SK-N-SH treated with all-trans-retinoic acid at 6 μM for 48 hours (cell line): ENCODE measurements at regions not wholly inside any gene's neighbourhood (a gene's known extent, or its start where the extent isn't known, plus 50 kb on each side); places are given as distances from the start of the nearest gene placed in this dataset.
"Not testable (repeated sequence)": the region's sequence is repeated elsewhere in the genome, so short reads cannot be mapped to it uniquely, and the experiment has no call there.

Source experiments
- ATAC-seq: fragments of 200-7000 bp; cut with Tn5 transposase; 3 replicates; pipeline ENCODE4 v1.9.1; 2020; ENCODE audit warnings: mild to moderate bottlenecking, moderate library complexity
- BACH2 ChIP-seq: fragments of 250-450 bp; sonication (Bioruptor Pico); IDR thresholded peaks from 2 replicates; pipeline ENCODE4 v1.9.0; 2021; ENCODE audit warnings: mild to moderate bottlenecking, borderline replicate concordance
- CREB5 ChIP-seq: fragments of 250-450 bp; sonication (Bioruptor Pico); IDR thresholded peaks from 2 replicates; pipeline ENCODE4 v1.5.1; 2020; ENCODE audit warnings: low read depth, mild to moderate bottlenecking, moderate library complexity
- CSDC2 ChIP-seq: fragments of 250-450 bp; sonication (Bioruptor Pico); IDR thresholded peaks from 2 replicates; pipeline ENCODE4 v1.5.0; 2020; ENCODE audit warnings: mild to moderate bottlenecking, moderate library complexity
- CSRNP3 ChIP-seq: fragments of 250-450 bp; sonication (Bioruptor Pico); IDR thresholded peaks from 2 replicates; pipeline ENCODE4 v1.5.1; 2021; ENCODE audit warnings: mild to moderate bottlenecking, moderate library complexity
- GLIS3 ChIP-seq: fragments of 250-450 bp; sonication (Bioruptor Pico); IDR thresholded peaks from 2 replicates; pipeline ENCODE4 v1.5.0; 2020; ENCODE audit warnings: mild to moderate bottlenecking, moderate library complexity
- ISL1 ChIP-seq: fragments of 250-450 bp; sonication (Bioruptor Pico); IDR thresholded peaks from 2 replicates; pipeline ENCODE4 v2.1.2; 2022; ENCODE audit warnings: mild to moderate bottlenecking, moderate library complexity
- OSR1 ChIP-seq: fragments of 250-450 bp; sonication (Bioruptor Pico); IDR thresholded peaks from 2 replicates; pipeline ENCODE4 v1.8.0; 2022; ENCODE audit warnings: moderate library complexity, mild to moderate bottlenecking, inconsistent platforms
- PPARA ChIP-seq: fragments of 250-450 bp; sonication (Bioruptor Pico); IDR thresholded peaks from 2 replicates; pipeline ENCODE4 v1.5.0; 2020; ENCODE audit warnings: mild to moderate bottlenecking, borderline replicate concordance
- RARB ChIP-seq: fragments of 250-450 bp; sonication (Bioruptor Pico); IDR thresholded peaks from 2 replicates; pipeline ENCODE4 v1.8.0; 2021; ENCODE audit warnings: mild to moderate bottlenecking, moderate library complexity
- SNAI2 ChIP-seq: fragments of 250-450 bp; sonication (Bioruptor Pico); IDR thresholded peaks from 2 replicates; pipeline ENCODE4 v1.5.0; 2020; ENCODE audit warnings: mild to moderate bottlenecking, moderate library complexity
- TCF4 ChIP-seq: fragments of 250-450 bp; sonication (Bioruptor Pico); IDR thresholded peaks from 2 replicates; pipeline ENCODE4 v1.8.0; 2021; ENCODE audit warnings: mild to moderate bottlenecking, moderate library complexity, borderline replicate concordance
- TOX ChIP-seq: fragments of 250-450 bp; sonication (Bioruptor Pico); IDR thresholded peaks from 2 replicates; pipeline ENCODE4 v1.8.0; 2021; ENCODE audit warnings: mild to moderate bottlenecking, moderate library complexity, borderline replicate concordance
- ZC3H10 ChIP-seq: fragments of 250-450 bp; sonication (Bioruptor Pico); IDR thresholded peaks from 2 replicates; pipeline ENCODE4 v1.5.1; 2021; ENCODE audit warnings: mild to moderate bottlenecking, moderate library complexity
- ZFP3 ChIP-seq: fragments of 250-450 bp; sonication (Bioruptor Pico); IDR thresholded peaks from 2 replicates; pipeline ENCODE4 v1.5.0; 2020; ENCODE audit warnings: mild to moderate bottlenecking, moderate library complexity
- ZFP30 ChIP-seq: fragments of 450-650 bp; formaldehyde crosslinking; IDR thresholded peaks from 2 replicates; pipeline ENCODE4 v1.5.0; 2022; ENCODE audit warnings: mild to moderate bottlenecking, moderate library complexity
- ZNF565 ChIP-seq: fragments of 450-650 bp; formaldehyde crosslinking; conservative IDR thresholded peaks from 2 replicates; pipeline ENCODE4 v1.5.0; 2020; ENCODE audit warnings: low read depth, mild to moderate bottlenecking, moderate library complexity
- ZNF70 ChIP-seq: fragments of 450-650 bp; formaldehyde crosslinking; IDR thresholded peaks from 2 replicates; pipeline ENCODE4 v1.5.0; 2020; ENCODE audit warnings: mild to moderate bottlenecking, moderate library complexity
- ZNF8 ChIP-seq: fragments of 450-650 bp; formaldehyde crosslinking; IDR thresholded peaks from 2 replicates; pipeline ENCODE4 v1.5.0; 2020; ENCODE audit warnings: mild to moderate bottlenecking, moderate library complexity
- TF ChIP-seq, protein P1 (sequence below): fragments of 250-450 bp; sonication (Bioruptor Pico); IDR thresholded peaks from 2 replicates; pipeline ENCODE4 v1.8.0; 2021; ENCODE audit warnings: low read depth, mild to moderate bottlenecking, moderate library complexity, borderline replicate concordance
- TF ChIP-seq, protein P2 (sequence below): fragments of 250-450 bp; sonication (Bioruptor Pico); IDR thresholded peaks from 2 replicates; pipeline ENCODE4 v1.8.0; 2020; ENCODE audit warnings: mild to moderate bottlenecking, moderate library complexity, borderline replicate concordance
- TF ChIP-seq, protein P3 (sequence below): fragments of 250-450 bp; sonication (Bioruptor Pico); IDR thresholded peaks from 2 replicates; pipeline ENCODE4 v1.5.0; 2020; ENCODE audit warnings: mild to moderate bottlenecking, moderate library complexity

- no peak for TF ChIP-seq CREB5
Measured at GRCh38 chr5:126683912-126684311, 83.2 kb downstream of the PHAX start (continued).

DNA sequence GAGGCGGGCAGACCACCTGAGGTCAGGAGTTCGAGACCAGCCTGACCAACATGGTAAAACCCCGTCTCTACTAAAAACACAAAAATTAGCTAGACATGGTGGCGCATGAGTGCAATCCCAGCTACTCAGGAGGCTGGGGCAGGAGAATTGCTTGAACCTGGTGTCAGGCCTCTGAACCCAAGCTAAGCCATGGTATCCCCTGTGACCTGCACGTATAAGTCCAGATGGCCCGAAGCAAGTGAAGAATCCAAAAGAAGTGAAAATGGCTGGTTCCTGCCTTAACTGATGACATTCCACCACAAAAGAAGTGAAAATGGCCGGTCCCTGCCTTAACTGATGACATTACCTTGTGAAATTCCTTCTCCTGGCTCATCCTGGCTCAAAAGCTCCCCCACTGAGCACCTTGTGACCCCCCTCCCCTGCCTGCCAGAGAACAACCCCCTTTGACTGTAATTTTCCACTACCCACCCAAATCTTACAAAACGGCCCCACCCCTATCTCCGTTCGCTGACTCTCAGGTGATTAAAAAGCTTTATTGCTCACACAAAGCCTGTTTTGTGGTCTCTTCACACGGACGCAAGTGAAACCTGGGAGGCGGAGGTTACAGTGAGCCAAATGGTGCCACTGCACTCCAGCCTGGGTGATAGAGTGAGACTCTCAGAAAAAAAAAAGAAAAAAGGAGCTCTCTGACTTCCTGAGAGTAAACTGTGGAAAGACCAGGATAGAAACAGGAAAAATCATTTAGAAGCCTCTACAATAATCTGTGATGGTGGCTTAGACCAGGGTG lies 84.1 kb downstream of the PHAX start:
- ATAC-seq = not testable (repeated sequence)

GRCh38 chr5:126686451-126687126 lies 85.8 kb downstream of the PHAX start:
- TF ChIP-seq PPARA (no peak), ZFP30 (CRISPR knock-in tag) (no peak), TCF4 (no peak), OSR1 (no peak), ZC3H10 (CRISPR knock-in tag) (no peak), RARB (CRISPR knock-in tag) (no peak), CREB5 (no peak), ZNF565 (CRISPR knock-in tag) (no peak), ZNF70 (no peak), TOX (no peak), BACH2 (no peak), CSRNP3 (CRISPR knock-in tag) (no peak)
- TF ChIP-seq, protein P1, sequence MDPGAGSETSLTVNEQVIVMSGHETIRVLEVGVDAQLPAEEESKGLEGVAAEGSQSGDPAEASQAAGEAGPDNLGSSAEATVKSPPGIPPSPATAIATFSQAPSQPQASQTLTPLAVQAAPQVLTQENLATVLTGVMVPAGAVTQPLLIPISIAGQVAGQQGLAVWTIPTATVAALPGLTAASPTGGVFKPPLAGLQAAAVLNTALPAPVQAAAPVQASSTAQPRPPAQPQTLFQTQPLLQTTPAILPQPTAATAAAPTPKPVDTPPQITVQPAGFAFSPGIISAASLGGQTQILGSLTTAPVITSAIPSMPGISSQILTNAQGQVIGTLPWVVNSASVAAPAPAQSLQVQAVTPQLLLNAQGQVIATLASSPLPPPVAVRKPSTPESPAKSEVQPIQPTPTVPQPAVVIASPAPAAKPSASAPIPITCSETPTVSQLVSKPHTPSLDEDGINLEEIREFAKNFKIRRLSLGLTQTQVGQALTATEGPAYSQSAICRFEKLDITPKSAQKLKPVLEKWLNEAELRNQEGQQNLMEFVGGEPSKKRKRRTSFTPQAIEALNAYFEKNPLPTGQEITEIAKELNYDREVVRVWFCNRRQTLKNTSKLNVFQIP = no peak
- TF ChIP-seq, protein P2, sequence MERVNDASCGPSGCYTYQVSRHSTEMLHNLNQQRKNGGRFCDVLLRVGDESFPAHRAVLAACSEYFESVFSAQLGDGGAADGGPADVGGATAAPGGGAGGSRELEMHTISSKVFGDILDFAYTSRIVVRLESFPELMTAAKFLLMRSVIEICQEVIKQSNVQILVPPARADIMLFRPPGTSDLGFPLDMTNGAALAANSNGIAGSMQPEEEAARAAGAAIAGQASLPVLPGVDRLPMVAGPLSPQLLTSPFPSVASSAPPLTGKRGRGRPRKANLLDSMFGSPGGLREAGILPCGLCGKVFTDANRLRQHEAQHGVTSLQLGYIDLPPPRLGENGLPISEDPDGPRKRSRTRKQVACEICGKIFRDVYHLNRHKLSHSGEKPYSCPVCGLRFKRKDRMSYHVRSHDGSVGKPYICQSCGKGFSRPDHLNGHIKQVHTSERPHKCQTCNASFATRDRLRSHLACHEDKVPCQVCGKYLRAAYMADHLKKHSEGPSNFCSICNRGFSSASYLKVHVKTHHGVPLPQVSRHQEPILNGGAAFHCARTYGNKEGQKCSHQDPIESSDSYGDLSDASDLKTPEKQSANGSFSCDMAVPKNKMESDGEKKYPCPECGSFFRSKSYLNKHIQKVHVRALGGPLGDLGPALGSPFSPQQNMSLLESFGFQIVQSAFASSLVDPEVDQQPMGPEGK (CRISPR knock-in tag) = no peak
- ATAC-seq = no peak

DNA sequence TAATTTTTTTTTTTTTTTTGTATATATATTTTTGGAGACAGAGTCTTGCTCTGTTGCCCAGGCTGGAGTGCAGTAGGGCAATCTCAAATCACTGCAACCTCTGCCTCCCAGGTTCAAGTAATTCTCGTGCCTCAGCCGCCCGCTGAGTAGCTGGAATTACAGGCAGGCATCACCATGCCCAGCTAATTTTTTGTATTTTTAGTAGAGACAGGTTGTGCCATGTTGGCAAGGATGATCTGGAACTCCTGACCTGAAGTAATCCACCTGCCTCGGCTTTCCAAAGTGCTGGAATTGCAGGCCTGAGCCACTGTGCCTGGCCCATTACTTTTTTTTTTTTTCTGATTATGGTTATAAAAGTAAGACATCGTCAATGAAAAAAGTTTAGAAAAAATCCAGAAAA lies 84.0 kb upstream of the LMNB1 start:
- no peak for ATAC-seq
- TF ChIP-seq BACH2 (no peak), CSDC2 (CRISPR knock-in tag) (no peak), OSR1 (no peak), ZNF8 (CRISPR knock-in tag) (no peak), GLIS3 (CRISPR knock-in tag) (no peak), ZNF565 (CRISPR knock-in tag) (no peak), TOX (no peak), PPARA (no peak), SNAI2 (CRISPR knock-in tag) (no peak), ZNF70 (no peak), ZFP3 (CRISPR knock-in tag) (no peak), TCF4 (no peak), ISL1 (no peak), RARB (CRISPR knock-in tag) (no peak)
- TF ChIP-seq, protein P1 = no peak
- TF ChIP-seq, protein P2 (CRISPR knock-in tag) = no peak
- TF ChIP-seq, protein P3, sequence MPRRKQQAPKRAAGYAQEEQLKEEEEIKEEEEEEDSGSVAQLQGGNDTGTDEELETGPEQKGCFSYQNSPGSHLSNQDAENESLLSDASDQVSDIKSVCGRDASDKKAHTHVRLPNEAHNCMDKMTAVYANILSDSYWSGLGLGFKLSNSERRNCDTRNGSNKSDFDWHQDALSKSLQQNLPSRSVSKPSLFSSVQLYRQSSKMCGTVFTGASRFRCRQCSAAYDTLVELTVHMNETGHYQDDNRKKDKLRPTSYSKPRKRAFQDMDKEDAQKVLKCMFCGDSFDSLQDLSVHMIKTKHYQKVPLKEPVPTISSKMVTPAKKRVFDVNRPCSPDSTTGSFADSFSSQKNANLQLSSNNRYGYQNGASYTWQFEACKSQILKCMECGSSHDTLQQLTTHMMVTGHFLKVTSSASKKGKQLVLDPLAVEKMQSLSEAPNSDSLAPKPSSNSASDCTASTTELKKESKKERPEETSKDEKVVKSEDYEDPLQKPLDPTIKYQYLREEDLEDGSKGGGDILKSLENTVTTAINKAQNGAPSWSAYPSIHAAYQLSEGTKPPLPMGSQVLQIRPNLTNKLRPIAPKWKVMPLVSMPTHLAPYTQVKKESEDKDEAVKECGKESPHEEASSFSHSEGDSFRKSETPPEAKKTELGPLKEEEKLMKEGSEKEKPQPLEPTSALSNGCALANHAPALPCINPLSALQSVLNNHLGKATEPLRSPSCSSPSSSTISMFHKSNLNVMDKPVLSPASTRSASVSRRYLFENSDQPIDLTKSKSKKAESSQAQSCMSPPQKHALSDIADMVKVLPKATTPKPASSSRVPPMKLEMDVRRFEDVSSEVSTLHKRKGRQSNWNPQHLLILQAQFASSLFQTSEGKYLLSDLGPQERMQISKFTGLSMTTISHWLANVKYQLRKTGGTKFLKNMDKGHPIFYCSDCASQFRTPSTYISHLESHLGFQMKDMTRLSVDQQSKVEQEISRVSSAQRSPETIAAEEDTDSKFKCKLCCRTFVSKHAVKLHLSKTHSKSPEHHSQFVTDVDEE (CRISPR knock-in tag) = no peak
